Activated CD8-positive, alpha-beta memory T cell treated with anti-CD3 and anti-CD28 coated beads, Interleukin-2, amount 50 U/mL, for 4 hours (primary cell): ENCODE measurements at regions not wholly inside any gene's neighbourhood (a gene's known extent, or its start where the extent isn't known, plus 50 kb on each side); places are given as distances from the start of the nearest gene placed in this dataset.
"Not testable (repeated sequence)": the region's sequence is repeated elsewhere in the genome, so short reads cannot be mapped to it uniquely, and the experiment has no call there.

Source experiments
- DNase-seq: peaks from one replicate; pipeline ENCODE4 v3.0.0-alpha.2; 2020

DNA sequence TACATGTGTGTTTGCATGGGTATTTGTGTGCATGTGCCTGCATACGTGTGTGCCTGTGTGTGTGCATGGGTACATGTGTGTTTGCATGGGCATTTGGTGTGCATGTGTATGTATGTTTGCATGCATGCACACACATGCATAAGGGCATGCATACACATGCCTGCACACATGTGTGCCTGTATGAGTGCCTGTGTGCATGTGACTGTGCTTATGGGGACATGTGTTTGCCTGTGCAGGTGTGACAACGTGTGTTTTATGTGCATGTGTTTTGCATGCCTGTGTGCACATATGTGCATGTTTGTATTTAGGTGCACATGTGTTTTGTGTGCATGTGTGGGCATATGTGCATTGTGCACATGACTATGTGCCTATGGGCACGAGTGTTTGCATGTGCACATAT is 165.7 kb downstream of the ERMARD start:
- no peak for DNase-seq

DNA sequence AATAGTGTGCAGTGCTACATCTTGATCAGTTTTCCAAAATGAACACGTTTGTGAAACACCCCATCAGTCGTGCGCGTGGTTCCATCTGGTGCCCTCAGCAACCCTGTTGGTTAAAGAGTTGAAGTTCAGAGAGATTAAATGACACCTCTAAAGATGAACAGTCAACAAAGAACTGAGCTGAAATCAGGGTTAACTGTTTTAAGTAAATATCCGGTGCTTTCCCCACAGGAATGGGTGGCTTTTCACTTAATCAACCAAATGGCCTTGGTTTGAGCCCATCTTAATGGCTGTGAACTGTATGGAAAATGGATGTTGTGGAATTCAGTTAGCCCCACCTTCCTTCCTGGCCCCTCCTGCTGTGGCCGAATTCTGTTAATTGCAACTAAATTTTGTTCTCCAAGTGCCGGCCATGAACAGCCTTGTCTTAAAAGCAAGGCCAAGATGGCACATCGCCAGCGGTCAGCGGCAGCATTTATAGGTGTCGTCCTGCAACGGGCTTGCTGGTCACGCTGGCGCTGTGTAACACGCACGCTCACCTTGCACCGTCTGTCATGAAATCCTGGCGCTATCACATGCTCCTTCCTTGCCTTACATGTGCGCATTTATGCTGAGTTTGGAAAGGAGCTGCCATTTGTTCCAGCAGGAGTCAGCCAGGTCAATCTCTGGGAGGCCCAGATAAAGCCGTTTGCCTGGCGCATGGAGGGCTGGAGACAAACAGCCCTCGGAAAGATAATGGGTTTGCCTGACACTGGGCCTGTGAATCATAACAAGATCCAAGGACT is 164.5 kb downstream of the ERMARD start:
- no peak for DNase-seq

GRCh38 chr6:169913745-169914144 is 162.3 kb downstream of the ERMARD start:
- DNase-seq: not testable (repeated sequence)

GRCh38 chr6:169913096-169913638 is 161.7 kb downstream of the ERMARD start:
- no peak for DNase-seq

DNA sequence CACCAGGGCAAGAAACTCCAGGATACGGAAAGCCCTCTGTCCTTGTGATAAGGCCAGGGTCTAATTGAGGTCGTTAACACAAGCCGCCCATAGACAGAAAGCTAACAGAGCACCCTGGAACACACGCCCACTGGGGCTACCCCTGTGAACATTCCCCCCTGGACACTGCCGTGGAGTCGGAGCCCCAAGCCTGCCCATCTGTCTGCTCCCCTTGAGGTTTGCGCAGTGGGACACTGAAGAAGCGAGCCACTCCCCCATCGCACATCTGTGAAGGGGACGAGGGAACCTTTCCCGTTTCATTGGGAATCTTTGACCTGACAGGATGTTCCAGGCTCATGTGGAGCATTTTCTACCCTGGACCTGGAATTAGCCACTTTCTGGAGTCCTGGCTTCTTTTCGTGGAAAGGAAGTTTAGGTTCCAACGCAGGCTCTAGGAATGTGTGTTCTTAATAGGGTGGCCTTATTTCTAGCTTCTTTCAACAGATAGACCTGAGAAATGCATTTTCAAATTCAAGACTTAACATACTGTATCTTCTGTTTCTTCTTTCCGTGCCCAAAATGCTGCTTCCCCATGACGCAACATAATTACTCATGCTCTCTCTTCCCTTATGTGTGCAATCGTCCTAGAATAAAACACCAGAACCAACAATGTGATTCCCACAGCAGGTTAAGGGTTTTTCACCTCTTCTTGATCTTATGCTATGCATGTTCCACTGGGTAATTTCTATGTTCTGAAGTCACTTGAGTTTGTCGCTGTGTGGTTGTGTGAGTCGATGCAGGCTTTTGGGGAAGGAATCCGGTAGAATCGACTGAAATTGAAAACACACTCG is 161.1 kb downstream of the ERMARD start:
- DNase-seq: no peak

- DNase-seq: no peak
Observed at GRCh38 chr6:169911264-169912263, 160.1 kb downstream of the ERMARD start.

DNA sequence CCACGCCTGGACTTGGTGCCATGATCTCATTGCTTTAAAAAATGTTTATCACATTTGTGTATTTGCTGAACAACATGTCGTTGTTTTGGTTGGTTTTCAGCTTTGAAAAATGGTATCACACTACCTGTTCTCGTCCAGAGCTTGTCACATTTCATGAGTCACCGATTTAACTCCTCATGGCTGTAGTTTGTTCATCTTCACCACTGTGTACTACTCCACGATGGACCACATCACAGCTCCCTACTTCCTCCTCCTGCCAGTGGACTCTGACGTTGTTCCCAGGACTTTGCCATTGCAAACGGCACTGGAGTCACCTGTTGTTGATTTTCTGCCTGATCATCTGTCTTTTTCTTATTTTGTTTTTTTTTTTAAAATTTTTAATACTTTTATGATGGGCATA is 157.7 kb downstream of the ERMARD start:
- DNase-seq: no peak

GRCh38 chr6:169908403-169908933 is 157.0 kb downstream of the ERMARD start:
- no peak for DNase-seq

GRCh38 chr6:169907419-169908115 is 156.1 kb downstream of the ERMARD start:
- DNase-seq: no peak

DNA sequence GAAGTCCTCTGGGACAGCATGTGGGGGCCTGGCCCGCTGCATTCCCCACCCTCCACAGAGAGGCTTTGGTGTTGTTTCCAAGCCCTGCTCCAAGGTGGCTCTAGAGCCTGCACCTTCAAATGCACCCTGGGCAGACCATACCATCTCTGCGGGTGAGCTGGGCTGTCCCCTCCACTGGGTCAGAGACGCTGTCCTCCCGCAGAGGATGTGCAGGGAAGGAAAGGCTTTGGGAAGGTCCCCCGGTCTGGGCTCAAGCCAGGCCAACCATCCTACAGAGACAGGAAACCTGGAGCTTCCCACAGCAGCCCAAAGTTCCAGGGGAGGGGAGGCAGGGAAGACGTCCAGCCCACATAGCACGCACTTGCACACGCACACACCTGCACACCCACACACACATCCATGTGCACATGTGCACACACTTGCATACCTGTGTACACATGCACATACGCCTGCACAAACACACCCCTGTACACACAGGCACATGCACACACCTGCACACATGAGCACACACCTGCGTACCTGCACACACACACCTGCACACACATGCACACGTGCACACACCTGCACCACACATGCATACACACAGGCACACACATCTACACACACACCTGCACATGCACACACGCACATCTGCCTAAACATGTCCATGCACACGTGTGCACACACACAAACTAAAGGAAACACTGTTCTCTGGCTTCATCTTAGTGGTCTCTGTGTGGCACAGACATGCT is 155.4 kb downstream of the ERMARD start:
- no peak for DNase-seq

DNA sequence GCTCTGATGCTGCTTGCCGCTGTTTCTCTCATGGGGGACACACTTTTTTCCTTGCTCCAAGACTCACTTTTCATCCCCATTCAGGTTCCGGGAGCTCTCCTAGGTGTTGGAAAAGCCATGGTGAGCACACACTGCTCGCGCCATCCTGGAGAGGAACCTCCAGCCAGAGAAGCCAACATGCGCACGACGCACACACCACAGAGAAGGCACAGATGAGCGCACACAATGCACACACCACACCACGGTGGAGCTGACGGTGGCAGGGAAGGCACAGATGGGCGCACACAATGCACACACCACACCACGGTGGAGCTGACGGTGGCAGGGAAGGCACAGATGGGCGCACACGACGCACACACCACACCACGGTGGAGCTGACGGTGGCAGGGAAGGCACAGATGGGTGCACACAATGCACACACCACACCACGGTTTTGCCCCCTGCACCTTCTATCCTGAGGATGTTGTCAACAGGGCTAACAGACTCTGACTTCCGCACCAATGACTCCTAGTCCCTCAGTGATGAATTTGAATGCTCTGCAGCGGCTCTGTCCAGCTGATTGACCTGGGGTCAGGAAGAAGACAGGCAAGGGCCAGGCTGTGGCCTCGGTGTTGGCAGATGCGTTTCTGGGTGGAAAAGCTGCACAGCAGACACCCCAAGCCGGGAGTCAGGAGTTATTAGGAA is 154.7 kb downstream of the ERMARD start:
- DNase-seq: no peak

DNA sequence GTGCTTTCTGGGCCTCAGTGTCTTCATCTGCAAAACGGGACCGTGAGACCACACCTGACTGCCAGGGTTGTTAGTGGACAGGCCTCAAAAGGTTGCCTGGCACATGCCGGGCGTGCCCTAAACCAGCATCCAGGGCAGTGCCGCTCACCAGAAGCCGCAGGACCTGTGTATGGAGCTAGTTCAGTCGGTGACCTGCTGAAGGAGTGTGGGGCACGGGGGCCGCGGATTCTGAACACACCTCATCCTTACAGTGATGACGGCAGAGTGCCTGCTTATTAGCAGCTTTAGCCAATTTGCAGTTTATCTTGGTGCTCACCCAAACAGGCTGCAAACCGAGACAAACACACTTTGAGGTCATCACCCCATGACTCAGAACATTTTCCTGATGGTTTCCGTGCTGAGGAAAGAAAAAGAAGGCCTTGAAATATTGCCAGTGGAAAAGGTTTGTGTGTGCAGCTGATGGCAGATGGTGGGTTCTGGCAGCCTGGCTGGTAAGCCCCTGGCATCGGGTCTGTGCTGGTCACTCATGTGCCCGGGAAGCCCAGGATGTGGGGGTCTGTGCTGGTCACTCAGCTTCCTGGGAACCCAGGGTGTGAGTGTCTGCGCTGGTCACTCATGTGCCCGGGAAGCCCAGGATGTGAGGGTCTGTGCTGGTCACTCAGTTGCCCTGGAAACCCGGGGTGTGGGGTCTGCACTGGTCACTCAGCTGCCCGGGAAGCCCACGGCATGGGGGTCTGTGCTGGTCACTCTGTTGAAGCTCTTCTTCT is 153.8 kb downstream of the ERMARD start:
- no peak for DNase-seq

DNA sequence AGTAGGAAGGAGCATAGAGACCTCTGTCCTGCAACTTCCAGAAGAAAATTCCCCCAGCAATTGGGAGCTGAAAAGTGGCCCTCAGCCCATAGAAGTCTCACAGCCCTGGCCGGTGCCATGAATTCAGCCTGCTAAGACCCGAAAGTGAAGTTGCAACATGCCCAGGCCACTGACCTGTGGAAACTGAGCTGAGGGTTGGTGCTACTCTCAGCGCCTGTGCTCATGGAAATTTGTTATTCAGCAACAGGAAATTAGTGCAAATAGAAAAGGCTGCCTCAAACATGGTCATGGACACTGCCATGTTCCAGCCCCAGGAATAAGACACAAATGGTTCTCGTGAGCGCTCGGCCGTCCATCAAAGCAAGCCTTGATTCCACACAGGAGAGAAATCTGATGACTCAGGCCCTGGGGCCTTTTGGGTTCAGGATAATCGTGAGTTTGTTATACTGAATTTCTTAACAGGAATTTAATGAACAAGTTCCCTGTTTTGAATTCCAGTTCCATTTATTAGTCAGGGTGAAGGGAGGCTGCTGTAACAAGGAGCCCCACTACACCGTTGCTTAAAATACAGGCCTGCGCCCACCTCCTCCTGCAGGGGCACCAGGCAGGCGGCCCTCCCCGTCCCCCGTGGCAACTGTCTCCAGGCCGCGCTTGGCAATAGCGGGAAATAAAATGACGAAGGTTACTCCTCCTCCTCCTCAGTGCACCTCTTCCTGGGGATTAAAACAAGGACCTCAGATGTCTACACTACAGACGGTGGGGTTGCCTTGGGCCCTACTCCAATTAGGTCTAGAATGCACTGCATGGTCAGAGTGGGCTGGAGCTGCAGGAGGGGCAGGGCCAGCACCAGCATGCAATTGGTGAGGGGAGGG is 152.9 kb downstream of the ERMARD start:
- DNase-seq: no peak

DNA sequence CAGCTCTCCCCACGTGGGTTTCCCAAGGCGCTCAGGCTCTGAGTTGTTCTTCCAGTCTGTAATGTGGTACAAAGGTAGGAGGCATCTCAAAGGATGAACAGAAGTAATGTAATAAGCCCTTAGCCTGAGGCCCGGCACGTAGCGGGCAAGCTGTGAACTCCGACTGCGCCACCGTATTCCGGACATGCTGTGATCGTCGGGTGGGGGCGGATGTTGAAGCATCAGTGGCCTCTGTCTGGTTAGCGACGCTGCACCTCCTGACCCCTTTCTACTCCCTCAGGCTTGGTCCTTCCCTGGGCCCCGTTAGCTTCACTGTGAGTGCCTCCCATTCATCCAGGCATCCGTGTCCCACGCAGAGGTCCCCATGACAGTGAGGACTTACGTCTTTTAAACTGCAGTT is 151.7 kb downstream of the ERMARD start:
- DNase-seq: no peak

DNA sequence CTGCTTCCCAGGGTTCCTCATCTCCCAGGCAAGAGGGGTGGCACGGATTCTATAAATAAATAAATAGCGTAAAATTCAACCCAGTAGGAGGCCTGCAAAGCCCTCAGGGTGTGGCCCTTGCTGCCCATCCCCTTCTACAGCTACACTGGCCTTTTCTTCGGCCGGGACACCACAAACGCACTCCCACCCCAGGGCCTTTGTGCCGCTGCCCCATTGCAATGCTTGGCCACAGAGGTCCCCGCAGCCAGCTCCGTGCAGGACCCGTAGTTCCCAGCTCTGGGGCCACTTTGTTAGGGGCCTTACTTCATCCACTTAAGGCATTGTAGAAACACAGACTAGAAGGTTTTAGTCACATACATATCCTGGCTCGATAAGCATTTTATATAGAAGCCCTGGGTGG is 151.2 kb downstream of the ERMARD start:
- DNase-seq: no peak

DNA sequence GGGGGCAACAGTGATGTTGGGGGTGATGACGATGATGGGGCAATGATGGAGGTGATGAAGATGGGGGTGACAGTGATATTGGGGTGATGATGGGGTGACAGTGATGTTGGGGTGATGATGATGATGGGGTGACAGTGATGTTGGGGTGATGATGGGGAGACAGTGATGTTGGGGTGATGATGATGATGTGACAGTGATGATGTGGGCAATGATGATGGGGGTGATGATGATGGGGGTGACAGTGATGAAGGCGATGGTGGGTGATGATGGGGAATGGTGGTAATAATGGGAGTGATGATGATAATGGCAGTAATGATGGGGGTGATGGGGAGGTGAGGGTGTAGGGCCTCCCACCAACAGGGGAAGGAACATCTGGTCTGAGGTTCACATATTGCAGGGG is 150.6 kb downstream of the ERMARD start:
- no peak for DNase-seq

DNA sequence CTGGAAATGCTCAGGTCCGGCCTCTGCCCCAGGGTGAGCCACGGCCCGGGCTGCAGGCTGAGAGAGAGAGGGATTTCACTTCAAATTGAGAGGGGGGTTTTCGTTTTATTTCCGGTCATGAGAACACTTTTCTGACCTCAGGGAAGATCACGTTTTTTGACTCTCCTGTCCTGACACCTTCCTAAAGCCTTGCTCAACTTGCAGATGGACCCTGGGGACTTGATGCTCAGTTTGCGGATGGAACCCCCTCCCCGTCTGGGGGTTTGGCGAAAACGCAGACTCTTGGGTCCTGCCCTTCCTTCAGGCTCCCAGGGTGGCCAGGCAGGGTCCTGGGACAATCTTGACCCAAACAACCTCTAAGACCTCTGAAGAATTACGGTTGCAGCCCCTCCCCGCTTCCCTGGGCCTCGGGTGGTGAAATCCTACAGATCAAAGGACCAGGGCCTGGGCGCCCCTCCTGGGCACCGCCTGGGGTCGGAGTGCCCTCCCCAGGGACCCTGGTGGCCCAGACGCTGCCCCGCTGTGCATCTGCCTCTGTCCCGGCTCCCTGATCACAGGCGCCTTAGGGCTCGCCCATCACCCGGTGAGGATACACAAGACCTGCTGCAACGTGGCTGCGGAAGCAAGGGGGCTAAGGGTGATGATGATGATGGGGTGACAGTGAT is 148.2 kb downstream of the ERMARD start:
- no peak for DNase-seq
